ENCODE measurements at regions not wholly inside any gene's neighbourhood (a gene's known extent, or its start where the extent isn't known, plus 50 kb on each side); places are given as distances from the start of the nearest gene placed in this dataset.

- Histone ChIP-seq H4K91ac (replicated peaks; ENCODE audit: insufficient read length, low read length) (no peak overlapping the region), H2BK15ac (ENCODE audit: low read length) (no peak overlapping the region), H2BK12ac (ENCODE audit: low read depth, low read length) (no peak overlapping the region), H3K27me3 (replicated peaks in 1 of 4; ENCODE audit: control insufficient read depth in 3 of 4, extremely low read depth in 1 of 4, insufficient read depth in 3 of 4, low read length in 3 of 4) (no peaks in the 10 kb centered on the region), H4K20me1 (replicated peaks in 1 of 2; ENCODE audit: control insufficient read depth in 1 of 2, insufficient read depth in 2 of 2, low read length in 2 of 2) (no peaks in the 10 kb centered on the region), H3K23me2 (ENCODE audit: low read depth, low read length) (no peaks in the 10 kb centered on the region), H2BK5ac (ENCODE audit: low read depth, low read length) (no peak overlapping the region), H2AFZ (ENCODE audit: low read length) (no peak overlapping the region), H3K79me2 (ENCODE audit: control insufficient read depth in 1 of 2, insufficient read depth in 2 of 2, low read length in 2 of 2) (no peaks in the 10 kb centered on the region), H3K9me3 (ENCODE audit: insufficient read depth in 2 of 2, low read depth in 1 of 2, low read length in 1 of 2) (peaks cover 3 to 6% of the 10 kb centered on the region in 2 experiments; a peak in 2 of 4 replicates), H2AK5ac (ENCODE audit: low read depth, low read length) (no peak overlapping the region), H3K4me1 (replicated peaks in 1 of 4; ENCODE audit: control insufficient read depth in 3 of 4, insufficient read depth in 4 of 4, low read length in 3 of 4) (no peaks in the 10 kb centered on the region), H3K4ac (replicated peaks; ENCODE audit: insufficient read length, low read depth, low read length) (no peak overlapping the region), H3K79me1 (ENCODE audit: low read depth, low read length) (no peaks in the 10 kb centered on the region), H2BK120ac (replicated peaks; ENCODE audit: low read depth, low read length) (no peak overlapping the region), H3K18ac (ENCODE audit: extremely low read depth, low read length) (no peak overlapping the region), H3K56ac (replicated peaks; ENCODE audit: insufficient read length, low read depth, low read length) (no peak overlapping the region), H3K36me3 (ENCODE audit: control insufficient read depth in 2 of 4, insufficient read depth in 4 of 4, low read length in 3 of 4) (no peaks in the 10 kb centered on the region), H4K5ac (ENCODE audit: insufficient read length, low read depth, low read length) (no peak overlapping the region), H2BK20ac (ENCODE audit: low read length) (no peak overlapping the region), H3K23ac (ENCODE audit: insufficient read length) (no peak overlapping the region), H3K4me2 (ENCODE audit: insufficient read depth in 1 of 2, low read depth in 2 of 2, low read length in 2 of 2) (no peak overlapping the region), H3K14ac (ENCODE audit: insufficient read length) (no peak overlapping the region), H3K9ac (replicated peaks in 1 of 4; ENCODE audit: extremely low read depth in 1 of 4, low read depth in 3 of 4, low read length in 3 of 4) (no peak overlapping the region), H4K8ac (ENCODE audit: extremely low read depth, insufficient read depth, low read length) (no peak overlapping the region), H3K4me3 (ENCODE audit: extremely low read depth in 1 of 4, insufficient read depth in 2 of 4, low read depth in 3 of 4, low read length in 4 of 4) (no peak overlapping the region), H3K27ac (ENCODE audit: low read depth, low read length) (no peak overlapping the region; the same call in 1 of the 2 replicates)
- TF ChIP-seq EGR1 (IDR thresholded peaks at IDR 0.05; ENCODE audit: borderline replicate concordance, low read depth, low read length) = no peak
- TF ChIP-seq RNF2 (IDR thresholded peaks at IDR 0.05; ENCODE audit: borderline replicate concordance, low read depth, low read length, missing control alignments, poor library complexity, severe bottlenecking) = no peak
- TF ChIP-seq KDM4A (IDR thresholded peaks at IDR 0.05; ENCODE audit: low read depth, low read length, severe bottlenecking) = no peak
- TF ChIP-seq CHD2 (IDR thresholded peaks at IDR 0.05; ENCODE audit: low read length) = no peak
- no peak for TF ChIP-seq BRCA1 (IDR thresholded peaks at IDR 0.05; ENCODE audit: low read depth, low read length)
- no peak for TF ChIP-seq RAD21 (IDR thresholded peaks at IDR 0.05 in 1 of 2, conservative IDR thresholded peaks at IDR 0.05 in 1 of 2; ENCODE audit: low read depth in 2 of 2, low read length in 2 of 2)
- no peak for TF ChIP-seq POLR2A (IDR thresholded peaks at IDR 0.05; ENCODE audit: control extremely low read depth in 1 of 2, low read depth in 2 of 2, low read length in 2 of 2)
- no peak for TF ChIP-seq SAP30 (IDR thresholded peaks at IDR 0.05; ENCODE audit: insufficient read depth, insufficient replicate concordance, low read length)
- no peak for TF ChIP-seq USF2 (IDR thresholded peaks at IDR 0.05; ENCODE audit: low read length)
- no peak for TF ChIP-seq TBP (IDR thresholded peaks at IDR 0.05; ENCODE audit: low read depth, low read length)
- TF ChIP-seq MAFK (IDR thresholded peaks at IDR 0.05; ENCODE audit: low read depth, low read length) = no peak
- no peak for TF ChIP-seq KDM5A (IDR thresholded peaks at IDR 0.05; ENCODE audit: low read length)
- DNase-seq (ENCODE audit: low read depth in 1 of 2, low spot score in 2 of 2) (no peak), FAIRE-seq (no peak)
- ChIA-PET POLR2A (ENCODE audit: partially characterized antibody) (no interaction called here), CTCF (ENCODE audit: partially characterized antibody) (interaction anchor here (0.8 kb wide), 1 partner anchor 136 kb away, joined by 3 read pairs; no protein-coding TSS in a partner anchor)
- 87% methylated on average over 5 of the region's 5 CpGs; no CpG with 5 or more reads in 1 of the 2 experiments for WGBS, 2 experiments (ENCODE audit: extremely low coverage in 1 of 2, insufficient coverage in 1 of 2, insufficient read length in 1 of 2, insufficient replicate concordance in 2 of 2, low coverage in 1 of 2, low lambda C conversion rate in 2 of 2, missing lambda C conversion rate in 1 of 2)
These were observed 126.1 kb upstream of the UBL3 start for GRCh38 chr13:29976535-29976934.
